B cell (primary cell): ENCODE measurements at regions not wholly inside any gene's neighbourhood (a gene's known extent, or its start where the extent isn't known, plus 50 kb on each side); places are given as distances from the start of the nearest gene placed in this dataset.

Experiments
- CTCF ChIP-seq: fragments of 200-600 bp; IDR thresholded peaks from one replicate; pipeline ENCODE4 v1.8.0; 2022; ENCODE audit warnings: antibody characterized with exemption, mild to moderate bottlenecking
- EZH2 ChIP-seq: IDR thresholded peaks from 2 replicates; pipeline ENCODE4 v1.6.1; 2012; ENCODE audit warnings: borderline replicate concordance, low read depth, mild to moderate bottlenecking, moderate library complexity, low read length; ENCODE audit not compliant: insufficient read depth, poor library complexity, severe bottlenecking

- TF ChIP-seq CTCF (no peak), EZH2 (no peak)
Measured at GRCh38 chr4:89184407-89184806, 73.1 kb downstream of the TIGD2 start.
